Choroid plexus epithelial cell (primary cell): ENCODE measurements at regions not wholly inside any gene's neighbourhood (a gene's known extent, or its start where the extent isn't known, plus 50 kb on each side); places are given as distances from the start of the nearest gene placed in this dataset.
"Not testable (repeated sequence)": the region's sequence is repeated elsewhere in the genome, so short reads cannot be mapped to it uniquely, and the experiment has no call there.

Experiments used
- DNase-seq: peaks from one replicate; pipeline ENCODE4 v3.0.0-alpha.2; 2010; ENCODE audit warnings: low read depth
- H3K4me3 ChIP-seq: 2 replicates; pipeline ENCODE4 v1.5.1; 2011; ENCODE audit warnings: low read depth, mild to moderate bottlenecking, control low read depth, low read length, moderate library complexity
- CTCF ChIP-seq: conservative IDR thresholded peaks from 2 replicates; pipeline ENCODE4 v1.5.1; 2011; ENCODE audit warnings: low read depth, mild to moderate bottlenecking, control low read depth, inconsistent platforms, low read length, moderate library complexity

- no peak for DNase-seq
Observed at GRCh38 chr7:14092331-14092730, 102.9 kb upstream of the ETV1 start.

GRCh38 chr7:14085901-14086300 lies 96.4 kb upstream of the ETV1 start:
- no peak overlapping the region for H3K4me3 ChIP-seq
- DNase-seq = peak; percentile 10
- TF ChIP-seq CTCF = no peak

More at GRCh38 chr7:14092331-14092730, 102.9 kb upstream of the ETV1 start:
- no peak for TF ChIP-seq CTCF
- H3K4me3 ChIP-seq = no peak overlapping the region

- DNase-seq = no peak
- no peak for TF ChIP-seq CTCF
Observed at GRCh38 chr7:14083761-14084160, 94.3 kb upstream of the ETV1 start.

DNA sequence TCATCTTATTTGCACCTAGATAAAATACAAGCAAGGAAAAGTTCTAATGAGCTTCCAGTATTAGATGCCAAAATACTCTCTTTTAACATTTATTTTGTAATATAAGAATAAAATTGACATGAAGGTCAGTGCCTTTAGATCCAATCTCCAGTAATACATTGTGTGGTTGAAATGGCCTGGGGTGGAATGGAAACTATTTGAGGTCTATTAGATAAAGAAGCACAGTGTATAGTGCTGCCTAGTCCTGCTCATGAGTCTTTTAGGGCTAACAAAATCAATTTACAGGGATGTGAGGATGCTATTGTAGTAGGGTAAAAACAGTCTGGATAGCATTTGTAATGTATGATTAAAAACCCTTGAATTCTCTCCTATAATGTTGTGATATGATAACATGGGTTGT lies 84.5 kb upstream of the ETV1 start:
- no peak overlapping the region for H3K4me3 ChIP-seq
- peak; percentile 21 for DNase-seq
- TF ChIP-seq CTCF = no peak

More at GRCh38 chr7:14083761-14084160, 94.3 kb upstream of the ETV1 start:
- no peak overlapping the region for H3K4me3 ChIP-seq

- no peak for TF ChIP-seq CTCF
- no peak for DNase-seq
Observed at GRCh38 chr7:14073543-14073942, 84.1 kb upstream of the ETV1 start.

GRCh38 chr7:14071045-14071444 lies 81.6 kb upstream of the ETV1 start:
- no peak overlapping the region for H3K4me3 ChIP-seq
- no peak for TF ChIP-seq CTCF
- no peak for DNase-seq

More at GRCh38 chr7:14073543-14073942, 84.1 kb upstream of the ETV1 start:
- no peak overlapping the region for H3K4me3 ChIP-seq

DNA sequence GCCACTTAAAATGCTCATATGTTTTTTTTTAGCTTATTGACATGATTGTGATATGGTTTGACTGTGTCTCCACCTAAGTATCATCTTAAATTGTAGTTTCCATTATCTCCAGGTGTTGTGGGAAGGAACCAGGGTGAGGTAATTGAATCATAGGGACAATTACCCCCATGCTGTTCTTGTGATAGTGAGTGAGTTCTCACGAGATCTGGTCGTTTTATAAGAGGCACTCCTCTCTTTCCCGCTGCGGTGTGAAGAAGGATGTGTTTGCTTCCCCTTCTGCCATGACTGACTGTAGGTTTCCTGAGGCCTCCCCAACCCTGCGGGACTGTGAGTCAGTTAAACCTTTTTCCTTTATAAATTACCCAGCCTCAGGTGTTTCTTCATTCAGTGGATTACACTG lies 80.5 kb upstream of the ETV1 start:
- H3K4me3 ChIP-seq = no peak overlapping the region
- no peak for DNase-seq
- no peak for TF ChIP-seq CTCF

- not testable (repeated sequence) for DNase-seq, H3K4me3 ChIP-seq
Observed at GRCh38 chr7:14066783-14067182, 77.3 kb upstream of the ETV1 start.
